NCI-H2081 (cell line): ENCODE measurements at regions not wholly inside any gene's neighbourhood (a gene's known extent, or its start where the extent isn't known, plus 50 kb on each side); places are given as distances from the start of the nearest gene placed in this dataset.
"Not testable (repeated sequence)": the region's sequence is repeated elsewhere in the genome, so short reads cannot be mapped to it uniquely, and the experiment has no call there.

Source experiments
- DNase-seq, 2 experiments: peaks; one replicate each; lab custom pipeline; 2025; lab: John Stamatoyannopoulos, UW

DNA sequence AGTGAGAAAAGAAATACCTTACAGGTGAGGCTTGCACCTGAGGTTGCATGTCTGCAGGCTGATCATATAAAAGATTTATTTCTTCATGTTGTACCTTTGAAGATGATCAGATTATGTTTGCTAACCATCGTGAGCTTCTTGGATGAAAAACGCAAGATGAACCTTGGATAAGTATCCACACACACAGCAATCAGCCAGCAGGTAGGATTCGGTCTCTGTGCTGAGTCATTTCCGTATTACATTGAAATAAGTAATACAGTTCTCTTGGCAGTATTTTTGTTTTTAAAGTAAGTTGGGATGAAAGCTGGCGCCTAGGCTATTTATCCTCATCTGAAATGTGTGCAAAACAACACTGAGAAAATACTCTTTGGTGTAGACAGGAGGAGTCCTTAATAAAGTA, 109.0 kb upstream of the PRKCQ start:
- no peak for DNase-seq

GRCh38 chr10:6680735-6681134, 100.7 kb upstream of the PRKCQ start:
- no peak for DNase-seq

DNA sequence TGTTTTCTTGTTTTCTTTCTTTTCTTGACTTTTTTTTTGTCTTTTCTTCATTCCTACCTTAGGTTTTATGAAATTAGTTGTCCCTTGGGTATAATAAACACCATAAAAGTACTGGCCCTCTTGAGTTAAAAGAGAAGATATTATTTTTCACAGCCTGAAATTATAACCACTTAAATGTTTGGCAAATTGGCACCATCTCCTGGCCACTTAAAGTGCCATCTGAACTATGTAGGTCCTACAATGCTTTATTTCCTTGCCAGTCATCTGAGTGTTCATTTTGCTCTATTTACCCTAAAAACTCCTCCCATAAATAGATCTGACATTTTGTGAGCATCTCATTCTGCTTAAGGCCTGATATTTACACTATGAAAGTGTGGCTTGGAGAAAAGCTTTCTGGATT, 98.9 kb upstream of the PRKCQ start:
- DNase-seq, result no peak

DNA sequence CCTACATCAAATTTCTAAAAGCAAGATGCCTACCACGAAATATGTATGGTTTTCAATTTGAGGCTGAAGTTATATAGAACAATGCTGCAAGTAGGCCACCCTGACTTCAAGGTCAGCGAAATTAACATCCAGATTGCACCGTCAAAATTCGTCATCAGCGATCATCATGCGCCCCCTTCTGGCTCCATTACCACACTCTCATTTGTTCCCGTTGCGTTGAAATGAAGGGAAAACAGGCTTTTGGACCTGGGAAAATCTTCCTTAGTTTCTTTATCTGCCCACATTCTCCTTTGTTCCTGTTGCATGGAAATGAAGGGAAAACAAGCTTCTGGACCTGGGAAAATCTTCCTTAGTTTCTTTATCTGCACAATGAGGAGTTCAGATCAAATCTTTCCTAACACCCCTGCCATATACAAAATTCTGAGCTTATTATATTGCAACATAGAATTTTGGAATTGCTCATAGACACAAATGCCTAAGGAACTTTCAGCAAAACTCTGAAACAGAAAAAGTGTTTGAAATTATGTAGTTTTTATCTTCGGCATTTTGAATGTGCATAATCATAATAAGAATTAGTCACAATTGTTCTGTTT, 98.2 kb upstream of the PRKCQ start:
- no peak for DNase-seq

GRCh38 chr10:6677129-6677528, 97.1 kb upstream of the PRKCQ start:
- DNase-seq, result not testable (repeated sequence)

- peak in 1 of 2 experiments; percentile 18 for DNase-seq
These were observed 94.2 kb upstream of the PRKCQ start for GRCh38 chr10:6674291-6674690.

DNA sequence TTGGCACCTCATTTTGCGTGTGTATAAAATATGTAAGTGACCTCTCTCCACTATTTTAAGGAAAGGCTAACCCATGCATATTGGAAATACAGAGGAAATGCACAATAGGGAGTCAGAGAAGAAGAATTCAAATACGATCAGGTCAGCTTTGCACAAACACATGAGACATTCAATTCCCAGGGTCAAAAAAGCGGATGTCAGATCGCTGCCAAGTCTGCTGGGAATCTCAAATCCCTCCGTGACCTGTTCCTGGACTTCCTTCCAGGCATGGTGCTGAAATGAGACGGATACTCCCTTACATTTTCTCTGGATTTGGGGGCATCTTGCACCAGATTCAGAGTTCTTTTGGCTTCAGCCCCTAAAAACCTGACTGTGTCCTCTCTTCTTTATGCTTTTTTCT, 91.9 kb upstream of the PRKCQ start:
- no peak for DNase-seq

DNA sequence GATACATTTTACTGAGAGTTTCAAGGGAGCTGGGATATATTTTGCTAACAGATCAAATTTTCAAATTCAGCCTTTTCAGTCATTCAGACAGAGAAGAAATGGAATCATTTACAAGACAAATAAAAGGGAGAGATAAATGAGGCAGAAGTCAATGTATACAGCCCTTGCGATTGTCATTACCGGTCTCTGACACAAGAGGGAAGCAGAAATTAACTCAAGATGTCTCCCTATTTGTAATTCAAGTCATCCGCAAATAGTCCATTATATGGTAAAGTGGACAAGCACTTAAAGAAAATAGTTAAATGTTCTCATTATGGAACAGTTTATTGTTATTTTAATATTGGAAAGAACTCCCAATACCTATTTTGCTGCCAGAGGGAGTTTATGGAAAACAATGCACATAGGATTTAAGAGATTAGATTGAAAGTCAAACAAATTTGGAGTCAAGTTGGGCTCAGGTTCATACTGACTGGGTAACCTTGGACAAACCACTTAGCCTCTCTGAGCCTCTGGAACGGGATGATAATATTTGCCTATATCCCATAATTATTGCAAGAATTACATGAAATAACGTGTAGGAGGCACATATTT, 89.3 kb upstream of the PRKCQ start:
- DNase-seq, result peak; percentile 30 to 53

- DNase-seq, result peak; percentile 44 to 49
These were observed 87.7 kb upstream of the PRKCQ start for GRCh38 chr10:6667679-6668270.

- no peak for DNase-seq
These were observed 87.1 kb upstream of the PRKCQ start for GRCh38 chr10:6667150-6667549.

GRCh38 chr10:6665847-6666246, 85.8 kb upstream of the PRKCQ start:
- no peak for DNase-seq

DNA sequence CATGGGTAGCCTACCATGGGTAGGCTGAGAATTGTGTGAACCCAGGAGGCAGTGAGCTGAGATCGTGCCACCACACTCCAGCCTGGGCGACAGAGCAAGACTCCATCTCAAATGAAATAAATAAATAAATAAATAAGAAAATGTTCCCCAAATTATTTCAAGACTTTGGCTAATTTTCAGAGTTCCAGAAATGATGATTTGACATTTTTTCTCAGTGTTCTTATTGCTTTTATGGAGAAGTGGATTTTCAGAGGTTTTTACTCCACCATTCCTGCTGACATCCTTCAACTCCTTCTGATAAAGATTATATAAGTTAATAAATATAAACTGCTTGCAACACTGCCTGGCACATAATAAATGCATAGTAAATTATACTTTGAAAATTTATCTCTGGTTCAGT, 80.4 kb upstream of the PRKCQ start:
- DNase-seq, result no peak

DNA sequence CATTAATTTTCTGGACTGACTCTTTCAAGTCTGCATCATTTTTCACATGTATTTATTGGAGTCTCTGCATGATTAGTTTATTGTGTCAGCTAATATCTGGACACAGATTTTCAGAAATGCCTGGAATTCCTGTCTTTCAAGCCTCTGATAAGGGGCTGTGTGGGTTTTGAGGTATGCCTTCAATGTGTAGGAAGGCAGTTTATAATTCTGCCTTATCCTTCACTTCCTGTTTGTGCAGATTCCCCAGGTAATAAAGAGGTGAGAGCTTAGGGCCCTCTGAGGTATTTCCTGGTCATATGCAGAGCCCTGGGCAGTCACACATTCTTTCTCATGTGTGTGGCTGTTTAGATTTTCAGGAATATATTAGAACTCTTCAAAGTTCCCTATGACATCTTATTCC, 79.4 kb upstream of the PRKCQ start:
- no peak for DNase-seq

GRCh38 chr10:6657669-6658068, 77.6 kb upstream of the PRKCQ start:
- no peak for DNase-seq

GRCh38 chr10:6657196-6657595, 77.1 kb upstream of the PRKCQ start:
- no peak for DNase-seq

DNA sequence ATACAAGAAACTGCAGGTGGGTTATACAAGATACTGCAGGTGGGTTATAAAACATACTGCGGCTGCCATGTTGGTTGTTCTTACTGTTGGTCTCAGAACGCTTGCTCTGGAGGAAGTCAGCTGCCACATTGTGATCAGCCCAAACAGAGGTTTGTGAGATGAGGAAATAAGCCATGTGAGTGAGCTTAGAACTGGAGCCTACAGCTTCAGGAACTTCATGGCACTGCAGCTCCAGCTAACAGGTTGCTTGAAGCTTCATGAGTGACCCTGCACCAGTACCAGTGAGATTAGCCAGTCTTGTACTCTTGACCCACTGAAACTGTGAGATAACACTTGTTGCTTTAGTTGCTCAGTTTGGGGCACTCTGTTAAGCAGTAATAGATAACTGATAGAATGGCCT, 74.5 kb upstream of the PRKCQ start:
- no peak for DNase-seq

GRCh38 chr10:6650586-6650985, 70.5 kb upstream of the PRKCQ start:
- DNase-seq, result no peak

GRCh38 chr10:6649903-6650302, 69.8 kb upstream of the PRKCQ start:
- DNase-seq, result no peak

DNA sequence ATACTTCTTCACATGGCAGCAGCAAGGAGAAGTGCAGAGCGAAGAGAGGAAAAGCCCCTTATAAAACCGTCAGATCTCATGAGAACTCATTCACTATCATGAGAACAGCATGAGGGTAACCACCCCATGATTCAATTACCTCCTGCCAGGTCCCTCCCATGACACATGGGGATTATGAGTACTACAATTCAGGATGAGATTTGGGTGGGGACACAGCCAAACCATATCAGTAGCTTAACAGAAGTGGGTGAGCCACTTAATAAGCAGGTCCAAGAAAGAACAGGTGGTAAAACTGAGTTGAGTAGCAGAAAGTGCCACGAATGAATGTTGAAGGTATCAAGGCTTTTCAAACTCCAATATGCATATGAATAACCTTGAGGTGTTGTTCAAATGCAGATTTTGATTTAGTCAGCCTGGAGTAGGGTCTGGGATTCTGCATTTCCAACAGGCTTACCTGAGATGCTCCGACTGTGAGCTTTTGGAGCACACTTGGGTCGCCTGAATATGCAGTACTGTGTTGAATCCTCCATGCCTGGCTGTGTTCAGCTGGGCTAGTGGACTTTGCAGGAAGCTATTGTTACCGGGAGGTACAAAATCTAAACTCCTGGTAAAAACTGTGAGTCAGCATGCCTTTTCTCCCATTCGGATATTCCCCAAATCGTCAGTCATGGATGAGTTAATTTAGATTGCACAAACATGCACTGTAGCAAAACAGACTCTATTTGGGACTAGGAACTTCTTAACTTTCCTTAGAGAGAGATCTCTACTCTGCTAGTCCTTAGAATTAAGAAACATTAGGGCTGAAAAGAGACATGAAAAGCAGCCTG, 69.0 kb upstream of the PRKCQ start:
- DNase-seq, result no peak

- peak; percentile 9 to 22 for DNase-seq
These were observed 67.9 kb upstream of the PRKCQ start for GRCh38 chr10:6647811-6648526.

- no peak for DNase-seq
These were observed 63.9 kb upstream of the PRKCQ start for GRCh38 chr10:6643962-6644361.

DNA sequence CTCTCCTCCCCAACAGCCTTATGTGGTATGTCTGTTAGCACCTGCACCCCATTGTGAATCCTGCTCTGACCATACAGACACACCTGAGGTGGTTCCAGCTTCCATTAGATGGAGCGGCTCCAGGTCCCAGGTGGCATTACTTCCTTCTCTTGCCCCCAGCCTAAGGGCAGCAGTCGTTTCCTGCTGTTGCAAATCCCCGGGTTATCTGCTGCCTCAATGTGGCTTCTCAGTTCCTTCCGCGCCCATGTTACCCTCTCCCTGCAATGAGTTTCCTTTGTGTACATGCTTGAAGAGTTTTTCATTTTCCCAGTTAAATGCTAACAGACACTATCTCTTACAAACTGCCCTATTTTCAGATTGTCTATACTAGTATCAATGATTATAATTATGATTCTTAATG, 62.8 kb upstream of the PRKCQ start:
- DNase-seq, result no peak
